Gastroesophageal sphincter (tissue), 4 donors: ENCODE measurements at regions not wholly inside any gene's neighbourhood (a gene's known extent, or its start where the extent isn't known, plus 50 kb on each side); places are given as distances from the start of the nearest gene placed in this dataset.

Experiments used
- ATAC-seq: fragments of 150-250 bp; one replicate; pipeline ENCODE4 v1.9.1; 2016; ENCODE audit warnings: mild to moderate bottlenecking, moderate library complexity
- H3K27ac ChIP-seq, 4 donors: fragments of 200-600 bp; sonication (generic) in 3 of 4; 1 replicate in 3 of 4; 2 replicates in 1 of 4; pipeline ENCODE4 v1.5.1; 2016 to 2019
- H3K27me3 ChIP-seq: fragments of 200-600 bp; sonication (generic); one replicate; pipeline ENCODE4 v1.5.1; 2019
- H3K36me3 ChIP-seq, 2 donors: fragments of 200-600 bp; sonication (generic); one replicate each; pipeline ENCODE4 v1.5.1; 2019; ENCODE audit warnings: control low read depth in 1 of 2
- H3K4me1 ChIP-seq, 3 donors: fragments of 200-600 bp; sonication (generic); 1 replicate in 2 of 3; 2 replicates in 1 of 3; pipeline ENCODE4 v1.5.1; 2016 to 2019; ENCODE audit warnings: control low read depth in 2 of 3
- H3K4me3 ChIP-seq, 2 donors: fragments of 200-600 bp; sonication (generic); one replicate each; pipeline ENCODE4 v1.5.1; 2019; ENCODE audit warnings: mild to moderate bottlenecking in 1 of 2, moderate library complexity in 1 of 2
- H3K9me3 ChIP-seq, 3 donors: fragments of 200-600 bp; sonication (generic); one replicate each; pipeline ENCODE4 v1.5.1; 2017 to 2019; ENCODE audit warnings: control low read depth in 2 of 3
- CTCF ChIP-seq, 4 experiments: fragments of 200-600 bp in 2 of 4; fragments of 450-650 bp in 2 of 4; sonication (generic) in 1 of 4; IDR thresholded peaks; one replicate each; pipeline ENCODE4 v1.5.1; 2017 to 2019; ENCODE audit warnings: antibody characterized with exemption in 4 of 4, mild to moderate bottlenecking in 2 of 4, moderate library complexity in 2 of 4
- EP300 ChIP-seq: sonication (generic); formaldehyde crosslinking; IDR thresholded peaks from one replicate; pipeline ENCODE4 v1.6.1; 2017; ENCODE audit warnings: antibody characterized with exemption, mild to moderate bottlenecking
- POLR2A ChIP-seq, 2 donors: fragments of 450-650 bp; IDR thresholded peaks; one replicate each; pipeline ENCODE4 v1.6.1; 2017; ENCODE audit warnings: antibody characterized with exemption in 2 of 2, mild to moderate bottlenecking in 2 of 2, moderate library complexity in 1 of 2
- POLR2AphosphoS5 ChIP-seq: sonication (generic); formaldehyde crosslinking; IDR thresholded peaks from one replicate; pipeline ENCODE4 v1.6.1; 2017; ENCODE audit warnings: antibody characterized with exemption
- WGBS, 2 donors: methylation state at CpG; one replicate each; pipeline ENCODE4 v1.1.5; 2018; ENCODE audit warnings: low coverage in 1 of 2; 5-methylcytosine and 5-hydroxymethylcytosine counted together

DNA sequence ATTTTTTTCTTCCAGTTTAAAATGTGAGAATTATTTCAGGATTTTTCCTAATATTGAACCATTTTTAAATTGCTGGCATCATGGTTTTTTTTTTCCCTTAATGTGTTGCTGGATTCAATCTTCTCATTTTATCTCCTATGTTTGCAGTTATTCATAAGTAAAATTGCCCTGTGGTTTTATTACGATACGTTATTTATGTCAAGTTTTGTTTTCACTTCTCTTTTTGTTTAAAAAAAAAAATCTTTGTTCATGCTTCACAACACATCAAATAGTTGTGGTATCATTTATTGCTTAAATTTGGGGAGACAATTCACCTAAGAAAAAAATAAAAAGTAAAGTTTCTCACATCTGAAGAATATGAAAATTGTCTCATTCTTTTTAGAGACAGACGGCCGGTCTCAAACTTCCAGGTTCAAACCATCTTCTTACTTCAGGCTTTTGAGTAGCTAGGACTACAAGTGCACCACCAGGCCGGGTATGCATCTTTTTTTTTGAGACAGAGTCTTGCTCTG, 239.3 kb upstream of the ID4 start:
- no peaks in the 10 kb centered on the region for H3K27me3 ChIP-seq
- H3K36me3 ChIP-seq = no peaks in the 10 kb centered on the region
- 90 to 91% methylated on average over 5 of the region's 5 CpGs for WGBS, 2 donors

DNA sequence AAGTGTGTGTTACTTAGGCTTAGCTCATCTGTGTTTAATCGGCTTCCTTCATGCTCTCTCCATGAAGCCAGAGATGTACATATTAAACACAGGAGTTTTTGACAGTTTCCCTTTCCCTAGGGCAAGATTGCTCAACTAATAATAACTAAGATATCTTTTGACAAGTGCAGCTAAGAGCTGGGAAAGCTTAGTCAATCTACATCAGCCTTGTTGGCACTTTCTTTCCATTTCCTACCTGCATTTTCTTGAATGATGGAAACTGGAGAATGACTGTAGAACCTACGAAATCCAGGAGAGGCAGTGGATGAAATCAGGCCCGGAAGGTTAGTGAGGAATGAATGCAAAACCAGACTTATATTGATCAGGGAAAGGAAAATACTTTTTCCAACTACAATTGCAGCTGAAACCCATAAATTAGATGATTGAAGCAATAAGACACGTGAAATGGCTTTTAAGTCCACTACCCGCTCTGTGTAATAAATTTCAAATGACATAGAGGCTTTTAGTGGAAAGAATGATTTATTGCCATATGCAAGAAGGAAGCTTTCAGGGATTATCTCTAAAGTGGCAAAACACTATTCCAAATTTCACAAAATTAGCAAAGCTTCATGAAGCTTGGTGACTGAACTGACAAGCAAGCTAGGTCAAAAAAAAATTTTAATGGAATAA, 237.2 kb upstream of the ID4 start:
- no peaks in the 10 kb centered on the region for H3K36me3 ChIP-seq
- no peak overlapping the region for H3K27ac ChIP-seq
- H3K9me3 ChIP-seq = no peaks in the 10 kb centered on the region
- 55 to 82% methylated on average over 5 of the region's 5 CpGs for WGBS, 2 donors
- no peak overlapping the region for H3K4me3 ChIP-seq
- TF ChIP-seq POLR2A (IDR thresholded peaks at IDR 0.05) (no peak), POLR2AphosphoS5 (no peak), CTCF (IDR thresholded peaks at IDR 0.05) (no peak), EP300 (no peak)
- no peak for ATAC-seq
- peaks cover 0 to 9% (median 0%) of the 10 kb centered on the region in 3 donors for H3K4me1 ChIP-seq
- no peaks in the 10 kb centered on the region for H3K27me3 ChIP-seq

More for the DNA sequence above, 239.3 kb upstream of the ID4 start:
- no peaks in the 10 kb centered on the region for H3K4me1 ChIP-seq
- TF ChIP-seq POLR2A (IDR thresholded peaks at IDR 0.05) = no peak
- no peak overlapping the region for H3K4me3 ChIP-seq
- ATAC-seq = no peak
- H3K27ac ChIP-seq = no peak overlapping the region
- no peaks in the 10 kb centered on the region for H3K9me3 ChIP-seq

GRCh38 chr6:19602434-19603013, 234.6 kb upstream of the ID4 start:
- 42 to 57% methylated on average over 2 of the region's 2 CpGs for WGBS, 2 donors
- Histone ChIP-seq H3K27me3 (no peaks in the 10 kb centered on the region), H3K4me3 (no peak overlapping the region), H3K9me3 (no peaks in the 10 kb centered on the region), H3K36me3 (no peaks in the 10 kb centered on the region), H3K4me1 (peaks cover 0 to 11% (median 0%) of the 10 kb centered on the region in 3 donors), H3K27ac (no peak overlapping the region)
- TF ChIP-seq CTCF (IDR thresholded peaks at IDR 0.05) (no peak), POLR2AphosphoS5 (no peak)
- ATAC-seq = no peak

DNA sequence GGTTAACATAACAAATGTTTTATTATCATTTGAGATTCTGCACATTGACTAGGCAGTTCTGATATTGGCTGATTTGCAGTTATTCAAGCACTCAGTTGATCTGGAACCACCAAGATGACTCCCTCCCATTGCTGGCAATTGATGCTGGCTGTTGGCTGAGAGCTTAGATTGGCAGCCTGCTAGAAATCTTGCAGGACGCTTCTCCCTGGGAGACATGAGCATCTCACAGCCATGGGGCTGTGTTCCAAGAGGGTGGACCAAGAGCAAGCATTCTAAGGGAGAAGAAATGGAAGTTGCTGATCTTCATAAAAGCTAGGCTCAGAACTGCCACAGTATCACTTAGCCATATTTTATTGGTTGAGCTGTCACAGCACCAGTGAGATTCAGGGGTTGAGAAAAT, 233.4 kb upstream of the ID4 start:
- TF ChIP-seq CTCF (IDR thresholded peaks at IDR 0.05) (no peak), POLR2A (IDR thresholded peaks at IDR 0.05) (no peak), POLR2AphosphoS5 (no peak), EP300 (no peak)
- Histone ChIP-seq H3K27me3 (no peaks in the 10 kb centered on the region), H3K4me1 (peaks cover 0 to 19% (median 0%) of the 10 kb centered on the region in 3 donors), H3K27ac (no peak overlapping the region), H3K9me3 (no peaks in the 10 kb centered on the region), H3K4me3 (no peak overlapping the region), H3K36me3 (no peaks in the 10 kb centered on the region)
- no CpG with 5 or more reads among the region's 1 CpG for WGBS, 2 donors
- no peak for ATAC-seq

DNA sequence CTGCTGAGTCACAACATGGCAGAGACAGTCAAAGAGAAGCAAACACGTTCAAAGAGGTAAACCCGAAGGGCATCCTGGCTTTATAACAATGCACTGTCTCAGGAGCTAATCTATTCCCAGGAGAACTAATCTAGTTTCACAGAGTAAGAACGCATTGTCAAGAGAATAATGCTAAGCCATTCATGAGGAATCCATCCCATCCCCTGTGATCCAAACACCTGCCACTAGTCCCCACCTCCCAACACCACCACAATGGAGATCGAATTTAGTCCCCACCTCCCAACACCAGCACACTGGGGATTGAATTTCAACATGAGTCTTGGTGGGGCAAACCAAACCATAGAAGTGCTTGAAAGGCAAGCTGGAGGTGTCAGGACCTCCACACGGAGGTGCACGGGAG, 231.5 kb upstream of the ID4 start:
- Histone ChIP-seq H3K9me3 (no peaks in the 10 kb centered on the region), H3K36me3 (no peaks in the 10 kb centered on the region), H3K4me1 (peaks cover 0 to 19% (median 0%) of the 10 kb centered on the region in 3 donors), H3K4me3 (no peak overlapping the region), H3K27ac (no peak overlapping the region), H3K27me3 (no peaks in the 10 kb centered on the region)
- no peak for ATAC-seq
- WGBS, 2 donors = 86 to 94% methylated on average over 3 of the region's 6 CpGs
- TF ChIP-seq POLR2AphosphoS5 (no peak), POLR2A (IDR thresholded peaks at IDR 0.05) (no peak), EP300 (no peak), CTCF (IDR thresholded peaks at IDR 0.05) (no peak)
